ENCODE measurements at regions not wholly inside any gene's neighbourhood (a gene's known extent, or its start where the extent isn't known, plus 50 kb on each side); places are given as distances from the start of the nearest gene placed in this dataset.

GRCh38 chr2:174697255-174697654, 67.0 kb downstream of the CHRNA1 start:
- H3K36me3 ChIP-seq = no peaks in the 10 kb centered on the region
- peak; percentile 53 for DNase-seq
- no peak overlapping the region for H3K4me3 ChIP-seq (ENCODE audit: low read depth, low read length)
- TF ChIP-seq, protein P1, sequence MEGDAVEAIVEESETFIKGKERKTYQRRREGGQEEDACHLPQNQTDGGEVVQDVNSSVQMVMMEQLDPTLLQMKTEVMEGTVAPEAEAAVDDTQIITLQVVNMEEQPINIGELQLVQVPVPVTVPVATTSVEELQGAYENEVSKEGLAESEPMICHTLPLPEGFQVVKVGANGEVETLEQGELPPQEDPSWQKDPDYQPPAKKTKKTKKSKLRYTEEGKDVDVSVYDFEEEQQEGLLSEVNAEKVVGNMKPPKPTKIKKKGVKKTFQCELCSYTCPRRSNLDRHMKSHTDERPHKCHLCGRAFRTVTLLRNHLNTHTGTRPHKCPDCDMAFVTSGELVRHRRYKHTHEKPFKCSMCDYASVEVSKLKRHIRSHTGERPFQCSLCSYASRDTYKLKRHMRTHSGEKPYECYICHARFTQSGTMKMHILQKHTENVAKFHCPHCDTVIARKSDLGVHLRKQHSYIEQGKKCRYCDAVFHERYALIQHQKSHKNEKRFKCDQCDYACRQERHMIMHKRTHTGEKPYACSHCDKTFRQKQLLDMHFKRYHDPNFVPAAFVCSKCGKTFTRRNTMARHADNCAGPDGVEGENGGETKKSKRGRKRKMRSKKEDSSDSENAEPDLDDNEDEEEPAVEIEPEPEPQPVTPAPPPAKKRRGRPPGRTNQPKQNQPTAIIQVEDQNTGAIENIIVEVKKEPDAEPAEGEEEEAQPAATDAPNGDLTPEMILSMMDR (IDR thresholded peaks at IDR 0.05; ENCODE audit: low read depth, low read length) = peak; percentile 84
- no peaks in the 10 kb centered on the region for H3K27me3 ChIP-seq
- H3K9me3 ChIP-seq = no peaks in the 10 kb centered on the region
- no peaks in the 10 kb centered on the region for H3K4me1 ChIP-seq

DNA sequence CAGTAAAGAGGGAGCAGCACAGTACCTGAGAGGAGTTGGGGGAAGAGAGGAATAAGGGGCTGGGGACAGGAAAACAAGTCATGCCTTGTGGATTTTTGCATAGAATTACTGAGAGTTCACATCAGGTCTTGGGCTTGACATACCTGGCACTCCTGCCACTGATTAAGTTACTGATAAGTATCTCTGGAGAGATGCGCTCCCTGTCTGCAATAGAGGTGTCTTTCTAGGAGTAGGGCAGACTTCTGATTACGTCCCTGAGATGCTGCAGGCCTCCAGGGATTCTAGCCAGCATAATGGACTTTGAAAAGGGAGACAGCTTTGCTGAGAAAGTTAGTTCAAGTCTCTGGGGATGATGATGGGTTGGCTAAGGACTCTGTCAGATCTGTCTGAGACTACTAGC, 69.4 kb downstream of the CHRNA1 start:
- no peak for DNase-seq
- no peak overlapping the region for H3K4me3 ChIP-seq (ENCODE audit: low read depth, low read length)
- H3K36me3 ChIP-seq = no peaks in the 10 kb centered on the region
- H3K4me1 ChIP-seq = no peaks in the 10 kb centered on the region
- TF ChIP-seq, protein P1 (IDR thresholded peaks at IDR 0.05; ENCODE audit: low read depth, low read length) = no peak
- H3K9me3 ChIP-seq = no peaks in the 10 kb centered on the region
- no peaks in the 10 kb centered on the region for H3K27me3 ChIP-seq

DNA sequence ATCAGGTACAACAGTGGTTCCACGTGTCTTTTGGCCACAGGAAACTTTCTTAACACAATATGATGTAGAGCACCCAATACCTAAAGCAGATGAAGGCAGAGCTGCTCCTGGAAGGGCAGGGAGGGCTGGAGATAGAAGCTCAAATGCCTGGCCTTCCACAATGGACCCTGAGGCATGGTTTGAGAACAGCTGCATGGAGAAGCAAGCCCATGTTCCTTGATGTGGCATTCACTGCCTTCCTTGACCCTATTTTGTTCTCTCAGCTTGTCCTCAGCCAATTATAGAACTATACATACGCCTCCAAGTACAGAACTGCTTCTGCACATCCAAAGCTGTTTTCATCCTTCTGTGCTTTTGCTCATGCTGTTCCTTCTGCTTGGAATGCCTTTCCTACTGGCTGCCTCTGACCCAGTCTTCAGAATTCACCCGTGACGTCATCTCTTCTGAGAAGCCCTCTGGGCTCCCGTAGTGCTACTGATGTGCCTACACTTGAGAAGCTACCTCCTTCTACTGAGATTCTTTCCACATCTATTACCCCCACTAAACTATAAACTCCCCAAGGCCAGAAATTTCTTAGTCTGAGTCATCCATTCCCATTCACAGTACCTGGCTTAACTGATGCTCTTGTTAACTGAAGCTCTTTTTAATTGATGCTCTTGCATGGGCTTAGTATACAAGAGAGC, 69.9 kb downstream of the CHRNA1 start:
- H3K36me3 ChIP-seq = no peaks in the 10 kb centered on the region
- DNase-seq = no peak
- no peaks in the 10 kb centered on the region for H3K27me3 ChIP-seq
- no peak overlapping the region for H3K4me3 ChIP-seq (ENCODE audit: low read depth, low read length)
- TF ChIP-seq, protein P1 (IDR thresholded peaks at IDR 0.05; ENCODE audit: low read depth, low read length) = no peak
- H3K9me3 ChIP-seq = no peaks in the 10 kb centered on the region
- no peaks in the 10 kb centered on the region for H3K4me1 ChIP-seq

DNA sequence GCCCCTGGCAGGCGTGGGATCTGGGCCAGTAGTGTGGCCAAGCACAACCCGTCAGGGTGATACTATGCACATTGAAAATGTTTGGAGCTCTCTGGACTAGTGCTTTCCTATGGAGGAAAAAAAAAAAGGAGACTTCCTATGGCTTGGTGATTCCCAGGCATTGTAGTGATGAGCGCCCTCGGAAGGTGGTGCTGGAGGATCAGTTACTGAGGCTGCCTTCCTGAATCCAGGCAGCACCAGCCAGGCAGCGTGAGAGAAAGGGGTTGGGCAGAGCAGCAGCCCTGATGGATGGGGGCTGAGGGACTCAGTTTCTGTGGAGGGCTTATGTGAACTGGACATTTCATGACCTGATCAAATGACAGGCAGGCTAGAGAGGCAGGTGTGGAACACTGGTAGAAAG, 70.9 kb downstream of the CHRNA1 start:
- Histone ChIP-seq H3K9me3 (no peaks in the 10 kb centered on the region), H3K27me3 (no peaks in the 10 kb centered on the region), H3K4me3 (ENCODE audit: low read depth, low read length) (no peak overlapping the region), H3K36me3 (no peaks in the 10 kb centered on the region), H3K4me1 (no peaks in the 10 kb centered on the region)
- TF ChIP-seq, protein P1 (IDR thresholded peaks at IDR 0.05; ENCODE audit: low read depth, low read length) = no peak
- DNase-seq = no peak

GRCh38 chr2:174692256-174692919, 71.9 kb downstream of the CHRNA1 start:
- Histone ChIP-seq H3K4me1 (no peaks in the 10 kb centered on the region), H3K9me3 (no peaks in the 10 kb centered on the region), H3K27me3 (no peaks in the 10 kb centered on the region), H3K4me3 (ENCODE audit: low read depth, low read length) (no peak overlapping the region), H3K36me3 (no peaks in the 10 kb centered on the region)
- TF ChIP-seq, protein P1 (IDR thresholded peaks at IDR 0.05; ENCODE audit: low read depth, low read length) = no peak
- no peak for DNase-seq

- no peak overlapping the region for H3K4me3 ChIP-seq (ENCODE audit: low read depth, low read length)
- H3K4me1 ChIP-seq = no peaks in the 10 kb centered on the region
- H3K9me3 ChIP-seq = no peaks in the 10 kb centered on the region
- TF ChIP-seq, protein P1 (IDR thresholded peaks at IDR 0.05; ENCODE audit: low read depth, low read length) = no peak
- DNase-seq = no peak
- no peaks in the 10 kb centered on the region for H3K27me3 ChIP-seq
- no peaks in the 10 kb centered on the region for H3K36me3 ChIP-seq
Observed at GRCh38 chr2:174691201-174691779, 73.0 kb downstream of the CHRNA1 start.
